SIG-M5 treated with dmso at 0.1 percent for 504 hours (cell line): ENCODE measurements at regions not wholly inside any gene's neighbourhood (a gene's known extent, or its start where the extent isn't known, plus 50 kb on each side); places are given as distances from the start of the nearest gene placed in this dataset.
"Not testable (repeated sequence)": the region's sequence is repeated elsewhere in the genome, so short reads cannot be mapped to it uniquely, and the experiment has no call there.

Source experiments
- DNase-seq: peaks from one replicate; lab custom pipeline; 2025; ENCODE audit not compliant: unreplicated experiment; lab: John Stamatoyannopoulos, UW

- DNase-seq = no peak
Measured at GRCh38 chr6:40159865-40160264, 225.6 kb upstream of the MOCS1 start.

DNA sequence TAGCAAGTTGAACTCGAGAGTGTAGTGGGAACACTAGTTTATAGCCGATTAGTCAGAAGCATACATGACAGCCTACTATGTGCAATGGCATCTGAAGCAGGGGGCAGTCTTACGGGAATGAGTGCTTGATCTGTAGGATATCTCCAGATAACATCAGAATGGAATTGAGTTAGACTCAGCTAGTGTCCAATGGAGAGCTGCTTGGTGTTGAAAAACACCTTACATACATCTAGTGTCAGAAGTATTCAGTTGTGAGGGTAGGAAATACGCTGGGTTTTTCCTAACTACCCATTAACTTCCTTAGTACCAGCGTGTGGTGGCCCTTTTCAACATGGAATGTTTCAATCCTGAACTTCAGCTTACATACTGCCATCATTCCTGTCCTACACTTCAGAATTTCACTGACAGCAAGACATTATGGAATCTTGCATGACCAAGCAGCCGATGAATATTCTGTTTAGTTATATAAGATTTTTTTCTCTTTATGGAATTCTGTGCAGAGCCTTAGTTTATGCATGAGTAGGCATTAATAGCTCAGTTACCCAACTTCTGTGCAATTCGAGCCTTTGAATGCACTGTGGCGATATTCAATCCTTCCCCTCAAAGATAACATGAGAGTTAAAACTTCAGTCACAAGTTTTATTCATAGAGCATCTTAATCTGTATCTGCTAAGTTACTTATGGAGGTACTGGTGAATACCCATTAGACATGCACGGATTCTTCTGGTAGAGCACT, 218.6 kb upstream of the MOCS1 start:
- no peak for DNase-seq

GRCh38 chr6:40152196-40152595, 217.9 kb upstream of the MOCS1 start:
- DNase-seq = no peak

DNA sequence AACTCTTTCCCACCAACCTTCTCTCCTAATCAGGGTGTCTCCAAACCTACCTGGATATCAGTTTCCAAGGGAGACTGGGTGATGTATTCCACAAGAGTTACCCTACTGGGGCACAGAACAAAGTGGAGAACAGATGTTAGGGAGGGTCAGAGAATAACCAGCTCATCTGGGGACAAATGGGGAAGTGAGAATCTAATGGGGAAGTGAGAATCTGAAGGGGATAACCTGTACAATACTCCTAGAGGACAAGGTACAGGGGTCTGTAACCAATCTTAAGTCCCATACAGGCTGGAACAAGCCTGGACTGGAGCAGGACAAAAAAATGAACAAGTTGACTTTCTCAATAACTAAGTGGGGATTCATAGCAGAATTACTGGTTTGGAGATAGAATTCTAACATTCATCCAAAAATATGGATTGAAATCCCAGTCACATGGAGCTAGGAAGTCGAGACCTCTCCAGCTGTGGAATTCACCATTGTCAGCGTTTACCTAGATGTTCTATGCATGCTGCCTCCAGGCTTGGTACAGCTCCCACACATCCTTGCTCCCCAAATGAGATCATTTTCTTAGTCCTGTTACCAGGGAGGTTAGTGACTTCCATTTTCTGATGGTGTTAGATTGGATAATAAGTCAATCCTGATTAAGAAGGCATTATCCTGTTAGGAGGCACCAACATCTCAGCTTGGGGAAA, 214.8 kb upstream of the MOCS1 start:
- peak; percentile 12 for DNase-seq

DNA sequence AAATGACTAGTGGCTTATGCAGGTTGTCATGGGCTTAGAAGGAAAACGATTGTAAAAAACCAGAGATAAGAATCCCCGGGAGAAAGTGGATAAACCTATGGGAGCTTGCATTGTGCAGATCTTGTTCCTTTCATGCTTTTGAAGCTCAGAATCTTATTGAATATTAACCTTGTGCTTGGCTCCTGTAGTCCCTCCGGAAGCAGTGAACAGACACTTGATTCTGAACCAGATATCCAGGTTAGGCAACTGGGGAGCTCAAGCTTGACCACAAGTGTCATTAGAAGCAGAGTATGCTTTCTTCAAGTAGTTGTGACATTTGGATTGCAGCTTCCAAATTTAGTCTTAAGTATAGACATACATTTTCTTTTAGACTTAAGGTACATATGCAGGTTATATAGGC, 212.6 kb upstream of the MOCS1 start:
- no peak for DNase-seq

DNA sequence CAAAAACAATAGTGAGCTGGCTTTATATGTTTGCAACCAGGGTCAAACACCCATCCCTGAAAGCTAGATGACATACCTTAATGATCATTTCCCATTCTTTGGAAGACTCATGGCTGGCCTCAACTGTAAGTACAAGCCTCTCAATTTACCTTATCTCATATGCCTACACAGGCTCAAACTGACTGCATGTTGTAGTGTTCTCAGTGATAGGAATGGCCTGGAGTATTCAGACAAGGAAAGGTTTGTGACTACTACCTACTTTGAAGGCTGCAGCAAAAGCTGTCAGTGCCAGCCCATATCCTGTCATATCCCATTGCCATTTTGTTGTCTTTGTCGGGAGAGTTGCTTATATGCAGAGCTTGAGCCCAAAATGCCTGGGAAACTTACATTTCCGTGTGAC, 205.2 kb upstream of the MOCS1 start:
- DNase-seq = no peak

- DNase-seq = no peak
Measured at GRCh38 chr6:40138273-40138720, 204.0 kb upstream of the MOCS1 start.

- DNase-seq = no peak
Measured at GRCh38 chr6:40135491-40136072, 201.3 kb upstream of the MOCS1 start.

- DNase-seq = not testable (repeated sequence)
Measured at GRCh38 chr6:40133981-40134380, 199.7 kb upstream of the MOCS1 start.

GRCh38 chr6:40131675-40132074, 197.4 kb upstream of the MOCS1 start:
- DNase-seq = no peak

- DNase-seq = no peak
Measured at GRCh38 chr6:40128127-40128526, 193.9 kb upstream of the MOCS1 start.

DNA sequence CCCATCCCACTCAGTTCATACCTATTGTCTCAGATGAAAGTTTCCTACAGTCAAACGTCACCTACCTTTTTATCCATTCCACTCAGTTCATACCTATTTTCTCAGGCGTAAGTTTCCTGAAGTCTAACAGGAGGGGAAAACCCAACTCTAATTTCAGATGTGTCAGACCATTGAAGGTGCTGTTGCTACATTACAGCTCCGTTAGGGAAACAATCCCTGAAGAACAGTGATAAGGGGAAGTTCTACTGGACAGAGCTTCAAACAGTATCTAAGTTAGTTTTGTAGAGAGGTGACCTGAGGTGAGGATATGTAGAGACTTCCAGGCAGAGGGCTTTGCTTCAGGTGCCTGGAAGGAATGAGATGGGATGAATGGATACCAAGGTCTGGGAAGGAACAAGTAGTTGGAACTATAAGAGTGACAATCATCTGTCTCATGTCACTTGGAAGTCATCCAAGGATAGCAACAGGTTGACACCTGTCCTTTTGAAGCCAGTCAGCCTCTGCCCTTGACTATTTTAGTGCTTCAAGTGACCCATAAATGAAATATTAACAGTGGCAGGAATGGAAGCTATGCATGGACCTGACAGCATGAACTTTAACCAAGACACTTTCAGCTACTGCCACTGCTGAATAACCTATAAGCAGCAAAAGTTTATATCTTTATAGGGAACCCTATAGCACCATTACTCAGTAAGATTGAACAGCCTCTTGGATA, 191.6 kb upstream of the MOCS1 start:
- no peak for DNase-seq

DNA sequence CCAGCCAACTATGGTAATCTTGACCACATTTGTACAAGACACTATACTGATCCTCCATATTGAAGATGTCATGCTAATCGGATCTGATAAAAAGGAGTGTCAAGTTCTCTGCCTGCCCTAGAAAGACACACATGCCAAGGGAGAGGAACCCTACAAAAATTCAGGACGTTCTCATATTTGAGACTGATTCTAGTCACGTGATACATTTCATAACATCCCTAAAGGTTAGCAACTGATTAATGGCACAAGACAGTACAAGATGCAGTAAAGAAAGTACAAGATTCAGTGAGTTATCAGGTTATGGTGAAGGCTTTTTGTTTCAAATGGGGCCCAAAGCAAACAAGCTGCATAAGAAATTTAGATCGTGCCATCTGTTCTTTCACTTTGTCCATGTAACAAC, 190.7 kb upstream of the MOCS1 start:
- DNase-seq = no peak

GRCh38 chr6:40116832-40117231, 182.6 kb upstream of the MOCS1 start:
- no peak for DNase-seq

DNA sequence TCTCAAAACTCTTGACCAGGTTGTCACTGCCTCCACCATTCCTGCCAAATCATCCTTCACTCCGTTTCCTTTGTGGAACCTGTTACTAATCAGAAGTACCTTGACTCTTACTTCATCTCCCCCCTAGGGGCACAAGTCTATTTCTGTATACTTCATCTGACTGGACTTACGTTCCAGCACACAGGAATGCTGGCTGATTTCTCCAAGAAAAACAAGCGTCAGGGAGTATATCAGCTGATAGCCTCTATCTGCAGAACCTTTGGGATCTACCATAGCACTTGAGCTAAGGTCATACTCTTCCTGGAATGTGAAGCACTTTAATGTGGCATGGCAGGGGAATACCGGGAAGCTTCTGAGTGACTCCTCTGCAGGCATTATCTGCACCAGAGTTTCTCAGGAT, 178.1 kb upstream of the MOCS1 start:
- no peak for DNase-seq

GRCh38 chr6:40108736-40109135, 174.5 kb upstream of the MOCS1 start:
- no peak for DNase-seq

DNA sequence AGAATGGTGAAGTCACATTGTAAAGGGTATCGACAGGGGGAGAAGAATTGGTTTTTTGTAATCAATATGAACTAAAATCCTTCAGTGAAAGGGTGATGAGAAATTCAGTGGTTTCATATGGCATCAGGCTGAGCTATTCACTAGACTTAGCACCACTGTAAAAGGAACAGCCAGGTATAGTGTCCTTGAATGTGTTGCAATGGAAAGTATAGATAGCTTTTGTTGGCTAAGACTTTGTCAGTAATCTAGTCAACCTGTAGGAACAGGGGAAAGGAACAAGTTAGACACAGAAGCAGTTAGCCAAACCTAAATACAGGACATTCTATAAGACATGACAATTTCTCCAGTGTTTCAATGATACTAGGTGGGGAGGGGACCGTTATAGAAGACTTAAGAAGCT, 172.6 kb upstream of the MOCS1 start:
- DNase-seq = no peak

DNA sequence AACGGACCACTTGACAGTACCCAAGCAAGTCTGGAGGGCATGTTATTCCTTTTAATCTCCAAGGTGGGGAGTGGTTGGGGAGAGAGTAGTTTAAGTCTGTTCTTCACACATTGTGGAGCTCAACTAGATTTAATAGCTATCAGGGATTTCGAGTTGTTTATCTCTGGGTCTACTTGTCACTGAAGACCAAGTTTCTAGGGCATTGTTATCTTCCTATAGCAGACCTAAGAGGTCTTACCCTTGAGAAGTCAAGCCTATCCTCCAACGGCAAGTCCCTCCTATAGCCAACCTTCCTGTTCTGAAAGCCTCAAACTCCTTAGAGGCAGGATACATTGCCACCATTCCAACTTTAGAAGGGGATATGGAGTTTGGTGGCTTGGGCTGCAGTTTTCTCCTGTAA, 164.5 kb upstream of the MOCS1 start:
- DNase-seq = no peak

DNA sequence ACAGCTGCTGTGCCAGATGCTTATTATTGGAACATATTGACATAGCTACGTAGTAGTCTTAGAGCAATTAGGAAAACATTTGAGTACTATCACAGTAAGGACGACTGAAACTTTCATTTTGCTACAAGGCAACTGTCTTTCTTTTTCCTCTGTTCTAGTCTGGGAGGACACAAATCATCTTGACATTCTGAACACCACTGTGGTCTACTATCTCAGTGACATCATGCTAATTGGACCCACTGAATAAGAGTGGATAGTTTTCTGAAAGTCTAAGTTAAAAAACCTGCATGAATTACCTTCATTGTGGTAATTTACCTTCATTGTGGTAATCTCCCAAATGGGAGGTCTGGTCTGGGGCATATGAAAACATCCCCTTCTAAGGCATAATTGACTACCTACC, 163.3 kb upstream of the MOCS1 start:
- no peak for DNase-seq

DNA sequence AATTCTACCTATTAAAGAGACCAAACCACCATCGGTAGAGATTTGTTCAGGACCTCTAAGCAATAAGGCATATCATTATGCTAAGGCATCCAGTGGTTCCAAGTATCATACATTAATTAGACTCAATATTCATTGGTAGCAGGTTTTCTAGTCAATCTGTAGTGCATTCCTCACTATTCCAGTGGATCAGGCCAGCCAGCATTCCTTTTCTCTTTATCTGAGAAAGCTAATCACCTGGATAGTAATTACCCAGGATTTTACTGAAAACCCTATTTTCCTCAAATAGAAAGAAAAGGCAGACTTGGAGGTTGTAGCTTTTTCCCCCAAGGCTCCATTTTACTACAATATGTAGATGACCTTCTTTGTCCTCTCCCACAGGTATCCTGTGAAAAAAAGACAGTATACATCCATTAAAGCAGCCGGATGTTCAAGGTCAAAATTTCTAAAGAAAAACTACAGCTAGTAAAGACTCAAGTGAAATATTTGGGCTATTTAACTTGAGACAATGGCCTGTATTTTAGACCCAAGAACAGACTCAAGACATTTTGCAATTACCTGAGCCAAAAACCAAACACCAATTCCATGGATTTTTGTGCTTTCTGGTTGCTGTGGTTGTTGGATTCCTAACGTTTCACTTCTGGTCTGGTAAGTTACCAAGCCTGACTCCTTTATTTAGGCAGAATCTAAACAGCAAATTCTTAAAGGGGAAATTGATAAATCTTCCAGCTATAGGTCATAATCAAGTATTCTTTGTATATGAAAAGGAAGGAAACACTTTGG, 149.1 kb upstream of the MOCS1 start:
- no peak for DNase-seq
